Astrocyte (in vitro differentiated cells and primary cell): ENCODE measurements at regions not wholly inside any gene's neighbourhood (a gene's known extent, or its start where the extent isn't known, plus 50 kb on each side); places are given as distances from the start of the nearest gene placed in this dataset.

Source experiments
- EZH2 ChIP-seq: IDR thresholded peaks from 2 replicates; pipeline ENCODE4 v1.6.1; 2012; ENCODE audit warnings: mild to moderate bottlenecking, low read length, inconsistent platforms; ENCODE audit not compliant: insufficient read depth
- TF ChIP-seq, protein P1 (sequence below): IDR thresholded peaks from 2 replicates; pipeline ENCODE4 v1.5.1; 2011; ENCODE audit warnings: low read depth, mild to moderate bottlenecking, inconsistent platforms, low read length, moderate library complexity; ENCODE audit not compliant: insufficient read depth

GRCh38 chr12:59005193-59005955 lies 85.1 kb upstream of the LRIG3 start:
- TF ChIP-seq EZH2 = no peak
- TF ChIP-seq, protein P1, sequence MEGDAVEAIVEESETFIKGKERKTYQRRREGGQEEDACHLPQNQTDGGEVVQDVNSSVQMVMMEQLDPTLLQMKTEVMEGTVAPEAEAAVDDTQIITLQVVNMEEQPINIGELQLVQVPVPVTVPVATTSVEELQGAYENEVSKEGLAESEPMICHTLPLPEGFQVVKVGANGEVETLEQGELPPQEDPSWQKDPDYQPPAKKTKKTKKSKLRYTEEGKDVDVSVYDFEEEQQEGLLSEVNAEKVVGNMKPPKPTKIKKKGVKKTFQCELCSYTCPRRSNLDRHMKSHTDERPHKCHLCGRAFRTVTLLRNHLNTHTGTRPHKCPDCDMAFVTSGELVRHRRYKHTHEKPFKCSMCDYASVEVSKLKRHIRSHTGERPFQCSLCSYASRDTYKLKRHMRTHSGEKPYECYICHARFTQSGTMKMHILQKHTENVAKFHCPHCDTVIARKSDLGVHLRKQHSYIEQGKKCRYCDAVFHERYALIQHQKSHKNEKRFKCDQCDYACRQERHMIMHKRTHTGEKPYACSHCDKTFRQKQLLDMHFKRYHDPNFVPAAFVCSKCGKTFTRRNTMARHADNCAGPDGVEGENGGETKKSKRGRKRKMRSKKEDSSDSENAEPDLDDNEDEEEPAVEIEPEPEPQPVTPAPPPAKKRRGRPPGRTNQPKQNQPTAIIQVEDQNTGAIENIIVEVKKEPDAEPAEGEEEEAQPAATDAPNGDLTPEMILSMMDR = no peak
